ENCODE measurements at regions not wholly inside any gene's neighbourhood (a gene's known extent, or its start where the extent isn't known, plus 50 kb on each side); places are given as distances from the start of the nearest gene placed in this dataset.
"Not testable (repeated sequence)": the region's sequence is repeated elsewhere in the genome, so short reads cannot be mapped to it uniquely, and the experiment has no call there.

- no peak overlapping the region for H3K27ac ChIP-seq
- no peaks in the 10 kb centered on the region for H3K36me3 ChIP-seq (replicated peaks)
- no peak for DNase-seq
- H3K27me3 ChIP-seq (replicated peaks) = no peaks in the 10 kb centered on the region
- in situ Hi-C loops (cut with HindIII; ENCODE audit: low pct_ligation_motif_present, low sequenced_read_pairs) = no loop called here
- H3K4me3 ChIP-seq (ENCODE audit: low read depth, low read length) = no peak overlapping the region
- TF ChIP-seq CTCF (IDR thresholded peaks at IDR 0.05; ENCODE audit: low read depth, low read length, missing control alignments) = no peak
Observed at GRCh38 chr2:180775711-180776110, 204.7 kb upstream of the UBE2E3 start.

GRCh38 chr2:180765316-180765715, 215.1 kb upstream of the UBE2E3 start:
- H3K27ac ChIP-seq; H3K36me3 ChIP-seq (replicated peaks); DNase-seq; H3K4me3 ChIP-seq (ENCODE audit: low read depth, low read length); H3K27me3 ChIP-seq (replicated peaks); in situ Hi-C loops (cut with HindIII; ENCODE audit: low pct_ligation_motif_present, low sequenced_read_pairs): not testable (repeated sequence)

GRCh38 chr2:180763263-180763989, 217.0 kb upstream of the UBE2E3 start:
- no peak for TF ChIP-seq CTCF (IDR thresholded peaks at IDR 0.05; ENCODE audit: low read depth, low read length, missing control alignments)
- no peak overlapping the region for H3K27ac ChIP-seq
- H3K36me3 ChIP-seq (replicated peaks) = no peaks in the 10 kb centered on the region
- in situ Hi-C loops (cut with HindIII; ENCODE audit: low pct_ligation_motif_present, low sequenced_read_pairs) = no loop called here
- DNase-seq = no peak
- no peak overlapping the region for H3K4me3 ChIP-seq (ENCODE audit: low read depth, low read length)
- H3K27me3 ChIP-seq (replicated peaks) = no peaks in the 10 kb centered on the region

- TF ChIP-seq CTCF (IDR thresholded peaks at IDR 0.05; ENCODE audit: low read depth, low read length, missing control alignments) = no peak
- no peaks in the 10 kb centered on the region for H3K27me3 ChIP-seq (replicated peaks)
- H3K27ac ChIP-seq = no peak overlapping the region
- peak; percentile 64 for DNase-seq
- H3K36me3 ChIP-seq (replicated peaks) = no peaks in the 10 kb centered on the region
- in situ Hi-C loops (cut with HindIII; ENCODE audit: low pct_ligation_motif_present, low sequenced_read_pairs) = no loop called here
- no peak overlapping the region for H3K4me3 ChIP-seq (ENCODE audit: low read depth, low read length)
Observed at GRCh38 chr2:180761224-180761623, 219.2 kb upstream of the UBE2E3 start.

- Histone ChIP-seq H3K27me3 (replicated peaks) (no peaks in the 10 kb centered on the region), H3K36me3 (replicated peaks) (no peaks in the 10 kb centered on the region), H3K27ac (no peak overlapping the region), H3K4me3 (ENCODE audit: low read depth, low read length) (no peak overlapping the region)
- in situ Hi-C loops (cut with HindIII; ENCODE audit: low pct_ligation_motif_present, low sequenced_read_pairs) = no loop called here
- DNase-seq = no peak
- TF ChIP-seq CTCF (IDR thresholded peaks at IDR 0.05; ENCODE audit: low read depth, low read length, missing control alignments) = no peak
Observed at GRCh38 chr2:180759631-180760030, 220.8 kb upstream of the UBE2E3 start.

- Histone ChIP-seq H3K4me3 (ENCODE audit: low read depth, low read length) (no peak overlapping the region), H3K27ac (no peak overlapping the region), H3K27me3 (replicated peaks) (no peaks in the 10 kb centered on the region), H3K36me3 (replicated peaks) (no peaks in the 10 kb centered on the region)
- in situ Hi-C loops (cut with HindIII; ENCODE audit: low pct_ligation_motif_present, low sequenced_read_pairs) = no loop called here
- no peak for TF ChIP-seq CTCF (IDR thresholded peaks at IDR 0.05; ENCODE audit: low read depth, low read length, missing control alignments)
- DNase-seq = peak; percentile 47
Observed at GRCh38 chr2:180753809-180754761, 226.3 kb upstream of the UBE2E3 start.

All from brain microvascular endothelial cell (primary cell).